PFSK-1 (cell line): ENCODE measurements at regions not wholly inside any gene's neighbourhood (a gene's known extent, or its start where the extent isn't known, plus 50 kb on each side); places are given as distances from the start of the nearest gene placed in this dataset.

ENCODE experiments used
- POLR2AphosphoS5 ChIP-seq: IDR thresholded peaks from 2 replicates; pipeline ENCODE4 v1.6.1; 2012; ENCODE audit warnings: low read depth, mild to moderate bottlenecking, control low read depth, low read length, moderate library complexity
- TAF1 ChIP-seq: IDR thresholded peaks from 2 replicates; pipeline ENCODE4 v1.6.1; 2012; ENCODE audit warnings: low read length, control low read depth, borderline replicate concordance; ENCODE audit not compliant: insufficient read depth
- TF ChIP-seq, protein P1 (sequence below), 2 experiments: IDR thresholded peaks; 2 replicates each; pipeline versions ENCODE4 v1.6.1 to v1.8.0; 2011 to 2012; ENCODE audit warnings: low read depth in 2 of 2, low read length in 2 of 2, control low read depth in 1 of 2, inconsistent platforms in 1 of 2, mild to moderate bottlenecking in 1 of 2, moderate library complexity in 1 of 2; ENCODE audit not compliant: insufficient read depth in 1 of 2

DNA sequence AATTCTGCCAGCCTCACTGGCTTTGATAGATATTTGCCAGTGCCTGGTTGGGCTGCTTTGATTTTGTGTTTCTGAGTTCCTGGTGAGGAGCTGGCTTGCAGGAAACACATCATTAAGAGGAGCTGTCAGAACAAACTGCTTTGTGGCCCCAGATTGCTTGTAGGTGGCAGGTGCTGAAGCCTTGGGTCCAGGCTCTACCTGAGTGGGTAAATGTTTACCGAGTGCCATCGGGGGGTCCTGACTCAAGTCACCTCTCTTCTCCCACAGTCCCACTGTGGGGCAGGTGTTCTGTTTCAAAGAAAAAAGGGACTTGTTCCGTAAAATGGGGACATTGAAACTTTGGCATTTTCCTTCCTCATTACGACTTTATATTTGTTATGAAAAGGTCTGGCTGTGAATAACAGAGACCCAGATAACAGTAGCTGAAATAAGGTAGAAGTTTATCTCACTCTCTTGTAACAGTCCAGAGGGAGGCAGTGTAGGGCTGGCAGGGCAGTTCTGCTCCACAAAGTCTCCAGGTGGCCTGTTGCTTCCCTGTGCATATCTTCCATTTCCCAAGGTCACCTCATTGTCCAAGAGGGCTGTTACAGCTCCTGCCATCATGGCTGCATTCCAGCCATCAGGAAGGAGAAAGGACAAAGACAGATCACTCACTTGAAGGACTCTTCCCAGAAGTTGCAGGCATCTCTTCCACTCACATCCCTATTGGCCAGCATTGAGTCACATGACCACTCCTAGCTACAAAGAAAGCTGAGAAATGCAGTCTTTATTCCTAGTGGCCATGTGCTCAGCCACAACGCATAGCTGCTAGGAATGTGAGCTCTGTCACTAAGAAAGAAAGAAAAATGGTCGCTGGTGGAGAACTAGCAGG, 149.9 kb upstream of the KCNG1 start:
- TF ChIP-seq, protein P1, sequence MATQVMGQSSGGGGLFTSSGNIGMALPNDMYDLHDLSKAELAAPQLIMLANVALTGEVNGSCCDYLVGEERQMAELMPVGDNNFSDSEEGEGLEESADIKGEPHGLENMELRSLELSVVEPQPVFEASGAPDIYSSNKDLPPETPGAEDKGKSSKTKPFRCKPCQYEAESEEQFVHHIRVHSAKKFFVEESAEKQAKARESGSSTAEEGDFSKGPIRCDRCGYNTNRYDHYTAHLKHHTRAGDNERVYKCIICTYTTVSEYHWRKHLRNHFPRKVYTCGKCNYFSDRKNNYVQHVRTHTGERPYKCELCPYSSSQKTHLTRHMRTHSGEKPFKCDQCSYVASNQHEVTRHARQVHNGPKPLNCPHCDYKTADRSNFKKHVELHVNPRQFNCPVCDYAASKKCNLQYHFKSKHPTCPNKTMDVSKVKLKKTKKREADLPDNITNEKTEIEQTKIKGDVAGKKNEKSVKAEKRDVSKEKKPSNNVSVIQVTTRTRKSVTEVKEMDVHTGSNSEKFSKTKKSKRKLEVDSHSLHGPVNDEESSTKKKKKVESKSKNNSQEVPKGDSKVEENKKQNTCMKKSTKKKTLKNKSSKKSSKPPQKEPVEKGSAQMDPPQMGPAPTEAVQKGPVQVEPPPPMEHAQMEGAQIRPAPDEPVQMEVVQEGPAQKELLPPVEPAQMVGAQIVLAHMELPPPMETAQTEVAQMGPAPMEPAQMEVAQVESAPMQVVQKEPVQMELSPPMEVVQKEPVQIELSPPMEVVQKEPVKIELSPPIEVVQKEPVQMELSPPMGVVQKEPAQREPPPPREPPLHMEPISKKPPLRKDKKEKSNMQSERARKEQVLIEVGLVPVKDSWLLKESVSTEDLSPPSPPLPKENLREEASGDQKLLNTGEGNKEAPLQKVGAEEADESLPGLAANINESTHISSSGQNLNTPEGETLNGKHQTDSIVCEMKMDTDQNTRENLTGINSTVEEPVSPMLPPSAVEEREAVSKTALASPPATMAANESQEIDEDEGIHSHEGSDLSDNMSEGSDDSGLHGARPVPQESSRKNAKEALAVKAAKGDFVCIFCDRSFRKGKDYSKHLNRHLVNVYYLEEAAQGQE (IDR thresholded peaks at IDR 0.05; ENCODE audit: insufficient read depth in 1 of 2, low read depth in 2 of 2, low read length in 2 of 2): no peak
- no peak for TF ChIP-seq TAF1
- TF ChIP-seq POLR2AphosphoS5: no peak
